SK-N-SH (cell line): ENCODE measurements at regions not wholly inside any gene's neighbourhood (a gene's known extent, or its start where the extent isn't known, plus 50 kb on each side); places are given as distances from the start of the nearest gene placed in this dataset.

Experiments used
- CTCF ChIA-PET: fragments of 300-600, 350-600 bp; formaldehyde crosslinking; extraction: SDS; loops from one replicate; lab custom pipeline; 2021; lab: Yijun Ruan, JAX
- POLR2A ChIA-PET: fragments of 350-600 bp; sonication (Branson Sonifier 250); formaldehyde crosslinking; extraction: SDS; loops from one replicate; lab custom pipeline; 2020; ENCODE audit warnings: antibody characterized with exemption, inconsistent platforms; lab: Yijun Ruan, JAX
- DNase-seq: peaks from one replicate; pipeline ENCODE4 v3.0.0; 2012
- H2AFZ ChIP-seq: fragments of 200-600 bp; sonication (generic); 2 replicates; pipeline ENCODE4 v1.8.1; 2016; ENCODE audit warnings: antibody characterized with exemption, mild to moderate bottlenecking, low read depth
- H3F3A ChIP-seq: fragments of 200-600 bp; sonication (generic); replicated peaks from 2 replicates; pipeline ENCODE3; 2016; ENCODE audit warnings: antibody characterized with exemption, mild to moderate bottlenecking; ENCODE audit not compliant: insufficient read depth
- H3K27ac ChIP-seq, 2 experiments: fragments of 200-500 bp in 1 of 2; fragments of 200-600 bp in 1 of 2; sonication (Bioruptor generic) in 1 of 2; sonication (generic), shearing (Covaris generic) in 1 of 2; 2 replicates each; pipeline versions ENCODE4 v1.5.1 to v1.6.1; 2014 to 2016; ENCODE audit warnings: low read depth in 2 of 2, inconsistent platforms in 1 of 2, low read length in 1 of 2, mild to moderate bottlenecking in 1 of 2, mixed read lengths in 1 of 2
- H3K27me3 ChIP-seq: fragments of 200-600 bp; sonication (generic), shearing (Covaris generic); 2 replicates; pipeline ENCODE4 v1.6.1; 2016; ENCODE audit warnings: mixed run types; ENCODE audit not compliant: insufficient read depth
- H3K36me3 ChIP-seq, 2 experiments: fragments of 200-500 bp in 1 of 2; fragments of 200-600 bp in 1 of 2; sonication (Bioruptor generic) in 1 of 2; sonication (generic) in 1 of 2; replicated peaks in 1 of 2; 2 replicates each; pipeline versions ENCODE3 to v1.5.1; 2014 to 2016; ENCODE audit warnings: low read length in 1 of 2, mild to moderate bottlenecking in 1 of 2; ENCODE audit not compliant: insufficient read depth in 2 of 2, control insufficient read depth in 1 of 2
- H3K4me1 ChIP-seq, 2 experiments: fragments of 200-500 bp in 1 of 2; fragments of 200-600 bp in 1 of 2; sonication (Bioruptor generic) in 1 of 2; sonication (generic), shearing (Covaris generic) in 1 of 2; 2 replicates each; pipeline versions ENCODE4 v1.5.1 to v1.6.1; 2014 to 2016; ENCODE audit warnings: low read depth in 1 of 2, low read length in 1 of 2, mixed run types in 1 of 2; ENCODE audit not compliant: insufficient read depth in 2 of 2, control insufficient read depth in 1 of 2
- H3K4me2 ChIP-seq: fragments of 200-600 bp; sonication (generic), shearing (Covaris generic); 2 replicates; pipeline ENCODE4 v1.6.1; 2017; ENCODE audit warnings: mixed run types
- H3K4me3 ChIP-seq, 2 experiments: fragments of 200-500 bp in 1 of 2; fragments of 200-600 bp in 1 of 2; sonication (Bioruptor generic) in 1 of 2; sonication (generic), shearing (Covaris generic) in 1 of 2; 2 replicates each; pipeline versions ENCODE4 v1.5.1 to v1.8.1; 2014 to 2016; ENCODE audit warnings: low read depth in 2 of 2, inconsistent platforms in 1 of 2, low read length in 1 of 2, mild to moderate bottlenecking in 1 of 2, mixed read lengths in 1 of 2, moderate library complexity in 1 of 2
- H3K79me2 ChIP-seq: fragments of 200-600 bp; sonication (generic); 2 replicates; pipeline ENCODE4 v1.8.1; 2017; ENCODE audit warnings: mild to moderate bottlenecking; ENCODE audit not compliant: insufficient read depth
- H3K9ac ChIP-seq: fragments of 200-600 bp; sonication (generic); 2 replicates; pipeline ENCODE4 v1.6.1; 2017; ENCODE audit warnings: mixed run types
- H3K9me2 ChIP-seq: fragments of 200-600 bp; sonication (generic); 2 replicates; pipeline ENCODE4 v1.6.1; 2017; ENCODE audit warnings: mixed run types
- H3K9me3 ChIP-seq: fragments of 200-600 bp; sonication (generic); 2 replicates; pipeline ENCODE4 v1.6.1; 2017; ENCODE audit warnings: mixed run types, mild to moderate bottlenecking, moderate library complexity
- H4K20me1 ChIP-seq: fragments of 200-600 bp; sonication (generic); 2 replicates; pipeline ENCODE4 v1.6.1; 2017; ENCODE audit warnings: mild to moderate bottlenecking, mixed run types; ENCODE audit not compliant: insufficient read depth
- CHD2 ChIP-seq: fragments of 150-350 bp; IDR thresholded peaks from 2 replicates; pipeline ENCODE4 v1.6.1; 2018; ENCODE audit warnings: low read length; ENCODE audit not compliant: partially characterized antibody
- CTCF ChIP-seq: fragments of 200-600 bp; sonication (generic); IDR thresholded peaks from 2 replicates; pipeline ENCODE4 v1.6.1; 2017; ENCODE audit warnings: antibody characterized with exemption, mild to moderate bottlenecking, moderate library complexity
- ELF1 ChIP-seq: IDR thresholded peaks from 2 replicates; pipeline ENCODE4 v1.4.0; 2012
- EP300 ChIP-seq, 2 experiments: IDR thresholded peaks; 2 replicates each; pipeline versions ENCODE4 v1.4.0 to v1.6.1; 2012; ENCODE audit warnings: borderline replicate concordance in 1 of 2, low read depth in 1 of 2, low read length in 1 of 2
- EZH2phosphoT487 ChIP-seq: fragments of 200-600 bp; sonication (generic); IDR thresholded peaks from 2 replicates; pipeline ENCODE4 v1.6.1; 2017; ENCODE audit warnings: low read depth, mixed run types, mild to moderate bottlenecking, antibody characterized with exemption, moderate library complexity, borderline replicate concordance
- FOSL2 ChIP-seq: IDR thresholded peaks from 2 replicates; pipeline ENCODE4 v1.4.0; 2012; ENCODE audit warnings: low read depth, mild to moderate bottlenecking, moderate library complexity, borderline replicate concordance
- GABPA ChIP-seq: IDR thresholded peaks from 2 replicates; pipeline ENCODE4 v1.4.0; 2012; ENCODE audit warnings: low read depth, mild to moderate bottlenecking
- GATA2 ChIP-seq: sonication (generic); formaldehyde crosslinking; IDR thresholded peaks from 2 replicates; pipeline ENCODE4 v1.5.0; 2020; ENCODE audit warnings: mild to moderate bottlenecking, missing genetic modification reagents
- MAX ChIP-seq: IDR thresholded peaks from 2 replicates; pipeline ENCODE4 v1.4.0; 2012; ENCODE audit warnings: low read depth
- MEF2A ChIP-seq: IDR thresholded peaks from 2 replicates; pipeline ENCODE4 v1.4.0; 2012; ENCODE audit warnings: low read depth, borderline replicate concordance
- MXI1 ChIP-seq: IDR thresholded peaks from 2 replicates; pipeline ENCODE4 v1.6.1; 2012; ENCODE audit warnings: mild to moderate bottlenecking, low read depth, low read length, improper control_type of control experiment
- NFIC ChIP-seq: IDR thresholded peaks from 2 replicates; pipeline ENCODE4 v1.4.0; 2012; ENCODE audit warnings: borderline replicate concordance
- PBX3 ChIP-seq: IDR thresholded peaks from 2 replicates; pipeline ENCODE4; 2012
- POLR2AphosphoS5 ChIP-seq: IDR thresholded peaks from 2 replicates; pipeline ENCODE4 v1.6.1; 2012; ENCODE audit warnings: low read depth, low read length
- RFX5 ChIP-seq: IDR thresholded peaks from 2 replicates; pipeline ENCODE4 v1.6.1; 2012; ENCODE audit warnings: mild to moderate bottlenecking, improper control_type of control experiment, low read length
- RXRA ChIP-seq: IDR thresholded peaks from 2 replicates; pipeline ENCODE4 v1.4.0; 2012; ENCODE audit warnings: low read depth, mild to moderate bottlenecking, borderline replicate concordance
- SMC3 ChIP-seq: IDR thresholded peaks from 2 replicates; pipeline ENCODE4 v1.6.1; 2012; ENCODE audit warnings: low read depth, low read length, improper control_type of control experiment
- TEAD4 ChIP-seq: IDR thresholded peaks from 2 replicates; pipeline ENCODE4 v1.4.0; 2012; ENCODE audit warnings: mild to moderate bottlenecking, borderline replicate concordance; ENCODE audit not compliant: insufficient read depth
- USF1 ChIP-seq: IDR thresholded peaks from 2 replicates; pipeline ENCODE4 v1.4.0; 2012; ENCODE audit warnings: low read depth, borderline replicate concordance
- USF2 ChIP-seq: fragments of 150-350 bp; IDR thresholded peaks from 2 replicates; pipeline ENCODE4 v1.6.1; 2017; ENCODE audit warnings: antibody characterized with exemption, low read length, low read depth, borderline replicate concordance
- YY1 ChIP-seq: IDR thresholded peaks from 2 replicates; pipeline ENCODE4 v1.4.0; 2012; ENCODE audit warnings: low read depth, mild to moderate bottlenecking
- WGBS: methylation state at CpG from one replicate; pipeline ENCODE4 v1.1.6; 2017; ENCODE audit warnings: low lambda C conversion rate; 5-methylcytosine and 5-hydroxymethylcytosine counted together

- CTCF ChIA-PET: interaction anchor here (0.7 kb wide), 1 partner anchor 27 kb away, joined by 3 read pairs; no protein-coding TSS in a partner anchor
- H3K36me3 ChIP-seq: no peaks in the 10 kb centered on the region
- no peaks in the 10 kb centered on the region for H4K20me1 ChIP-seq
- POLR2A ChIA-PET: no interaction called here
- no peaks in the 10 kb centered on the region for H3K9me3 ChIP-seq
- WGBS: 95% methylated on average over 3 of the region's 3 CpGs
- no peak for TF ChIP-seq MXI1
- TF ChIP-seq FOSL2: no peak
- no peak for TF ChIP-seq YY1
- TF ChIP-seq MAX: no peak
- TF ChIP-seq ELF1: no peak
- no peak for TF ChIP-seq MEF2A
- TF ChIP-seq NFIC: no peak
- no peak for TF ChIP-seq USF1
- no peak overlapping the region for H3K9ac ChIP-seq
- H3K4me2 ChIP-seq: no peak overlapping the region
- H3K79me2 ChIP-seq: no peaks in the 10 kb centered on the region
- no peak overlapping the region for H2AFZ ChIP-seq
- no peaks in the 10 kb centered on the region for H3K9me2 ChIP-seq
- no peak overlapping the region for H3K27ac ChIP-seq
- H3K4me3 ChIP-seq: no peak overlapping the region
- H3K27me3 ChIP-seq: no peaks in the 10 kb centered on the region
- no peaks in the 10 kb centered on the region for H3F3A ChIP-seq
- no peaks in the 10 kb centered on the region; a peak in 2 of 4 replicates for H3K4me1 ChIP-seq
- no peak for DNase-seq
Observed at GRCh38 chr3:15892311-15893227, 94.8 kb upstream of the ANKRD28 start.

- no peak overlapping the region for H2AFZ ChIP-seq
- WGBS: 97% methylated on average over 2 of the region's 2 CpGs
- no peak overlapping the region for H3K9ac ChIP-seq
- H3K4me2 ChIP-seq: no peak overlapping the region
- no peaks in the 10 kb centered on the region for H3K36me3 ChIP-seq
- no peaks in the 10 kb centered on the region for H3K27me3 ChIP-seq
- no peaks in the 10 kb centered on the region for H4K20me1 ChIP-seq
- no peaks in the 10 kb centered on the region for H3F3A ChIP-seq
- no peak overlapping the region for H3K27ac ChIP-seq
- no peaks in the 10 kb centered on the region for H3K9me3 ChIP-seq
- no peak overlapping the region for H3K4me3 ChIP-seq
- H3K79me2 ChIP-seq: no peaks in the 10 kb centered on the region
- TF ChIP-seq EZH2phosphoT487 (no peak), MXI1 (no peak), TEAD4 (no peak), GABPA (no peak), SMC3 (no peak), EP300 (IDR thresholded peaks at IDR 0.05; ENCODE audit: borderline replicate concordance in 1 of 2, low read depth in 1 of 2, low read length in 1 of 2) (no peak), CHD2 (no peak), GATA2 (CRISPR knock-in tag) (no peak), POLR2AphosphoS5 (no peak), RFX5 (no peak), FOSL2 (no peak), CTCF (no peak), MAX (no peak), PBX3 (no peak), USF2 (no peak), RXRA (no peak), NFIC (no peak)
- TF ChIP-seq, all 33 proteins: peak for 0
- no peaks in the 10 kb centered on the region for H3K9me2 ChIP-seq
- ChIA-PET POLR2A (no interaction called here), CTCF (interaction anchor here (1.2 kb wide), 1 partner anchor 12 kb away, joined by 3 read pairs; no protein-coding TSS in a partner anchor)
- H3K4me1 ChIP-seq: peaks cover 0 to 4% of the 10 kb centered on the region in 2 experiments; a peak in 2 of 4 replicates
- DNase-seq: no peak
Observed at GRCh38 chr3:15894382-15894781, 96.6 kb upstream of the ANKRD28 start.
